Right cardiac atrium (tissue), 5 donors: ENCODE measurements at regions not wholly inside any gene's neighbourhood (a gene's known extent, or its start where the extent isn't known, plus 50 kb on each side); places are given as distances from the start of the nearest gene placed in this dataset.

ENCODE experiments used
- ATAC-seq, 2 donors: fragments of 200-7000 bp; cut with Tn5 transposase; one replicate each; pipeline versions ENCODE4 v1.8.0 to v1.9.1; 2020; ENCODE audit warnings: moderate library complexity in 2 of 2, mild to moderate bottlenecking in 1 of 2
- DNase-seq, 3 donors: peaks; one replicate each; pipeline ENCODE4 v3.0.0-alpha.2; 2020
- H3K27ac ChIP-seq: one replicate; pipeline ENCODE4 v1.5.1; 2013; ENCODE audit warnings: mild to moderate bottlenecking, low read length, control low read depth, moderate library complexity
- H3K27me3 ChIP-seq: one replicate; pipeline ENCODE4 v1.6.1; 2013; ENCODE audit not compliant: control insufficient read depth, insufficient read depth
- H3K4me1 ChIP-seq: one replicate; pipeline ENCODE4 v1.6.1; 2013; ENCODE audit warnings: low read length; ENCODE audit not compliant: control insufficient read depth, insufficient read depth
- H3K4me3 ChIP-seq: one replicate; pipeline ENCODE4 v1.5.1; 2013; ENCODE audit warnings: low read length, control low read depth
- H3K9me3 ChIP-seq: one replicate; pipeline ENCODE4 v1.6.1; 2013; ENCODE audit warnings: low read length; ENCODE audit not compliant: control insufficient read depth
- WGBS: extraction: QIAGEN DNeasy Blood & Tissue Kit; methylation state at CpG from one replicate; pipeline ENCODE4 v1.1.7; 2013; 5-methylcytosine and 5-hydroxymethylcytosine counted together
- intact Hi-C, 4 donors: fragments of 100-400 bp; cut with DNase I; formaldehyde crosslinking; loops; one replicate each; pipeline versions ENCODE4 v1.11.0 to v1.14.0; 2022 to 2023
- donor health status: healthy with polysubstance abuse.
- donor health status: DM: no; HTN: yes; CAD: no.
- donor health status: DM: no; HTN: no; CAD: no.
- donor health status: DM: no; HTN: yes; CAD: no; lungs with severe emphysema.
- donor health status: DM: yes; HTN: yes; CAD: no.

DNA sequence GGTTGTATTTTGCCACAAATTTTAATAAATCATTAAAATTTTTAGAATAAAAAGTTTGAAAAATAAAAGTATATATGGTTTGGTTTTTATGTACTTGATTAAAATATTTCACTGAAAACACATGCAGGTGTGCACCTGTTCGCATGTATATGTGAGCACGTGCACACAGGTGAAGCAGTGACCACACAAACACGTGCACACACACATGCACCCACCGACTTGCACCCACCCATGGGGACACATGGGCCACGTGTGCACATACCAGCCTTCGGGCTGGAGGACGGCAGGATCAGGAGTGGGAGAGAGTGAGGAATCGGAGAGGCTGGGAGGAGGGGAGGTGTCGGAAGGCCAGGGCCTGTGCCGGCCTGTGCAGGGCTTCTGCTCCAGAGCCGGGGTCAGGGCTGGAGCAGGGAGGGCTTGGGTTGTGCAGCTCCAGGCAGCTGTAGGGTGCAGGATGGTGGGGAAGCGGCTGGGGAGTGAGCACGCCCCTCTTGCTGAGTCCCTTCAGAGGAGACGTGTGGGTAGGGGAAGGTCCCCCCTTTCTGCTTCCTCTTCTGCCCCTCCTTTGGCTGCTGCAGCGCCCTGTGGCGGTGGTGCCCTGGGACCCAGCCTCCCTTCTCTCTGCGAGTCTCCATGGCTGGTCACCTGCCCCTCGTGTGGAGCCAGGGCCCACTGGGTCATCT is 106.9 kb upstream of the HDAC4 start:
- DNase-seq (no peak), ATAC-seq (no peak)
- intact Hi-C loops = no loop called here
- Histone ChIP-seq H3K27ac (no peak overlapping the region), H3K9me3 (no peaks in the 10 kb centered on the region), H3K4me3 (no peak overlapping the region), H3K4me1 (no peaks in the 10 kb centered on the region), H3K27me3 (no peaks in the 10 kb centered on the region)
- WGBS = 74% methylated on average over 18 of the region's 18 CpGs

DNA sequence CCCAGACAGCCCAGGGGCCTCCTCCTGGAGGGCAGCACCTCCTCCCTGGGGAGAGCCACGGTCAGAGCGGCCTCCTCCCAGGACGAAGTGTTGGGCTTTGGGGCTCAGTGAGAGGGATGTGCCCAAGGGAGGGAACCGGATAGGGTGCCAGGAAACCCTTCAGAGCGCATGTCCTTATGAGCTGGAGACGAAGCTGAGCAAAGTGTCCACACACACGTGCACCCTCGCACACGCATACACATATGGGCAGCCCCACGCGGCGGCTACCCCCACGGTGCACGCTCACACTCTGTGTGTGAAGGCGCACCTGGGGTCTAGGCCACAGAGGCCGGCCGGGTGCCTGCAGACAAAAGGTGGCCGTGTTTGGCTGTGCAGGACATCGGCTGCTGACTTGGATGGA is 106.1 kb upstream of the HDAC4 start:
- Histone ChIP-seq H3K27ac (no peak overlapping the region), H3K4me1 (no peaks in the 10 kb centered on the region), H3K4me3 (no peak overlapping the region), H3K9me3 (no peaks in the 10 kb centered on the region), H3K27me3 (no peaks in the 10 kb centered on the region)
- ATAC-seq (no peak), DNase-seq (no peak)
- intact Hi-C loops = no loop called here
- 82% methylated on average over 19 of the region's 19 CpGs for WGBS

DNA sequence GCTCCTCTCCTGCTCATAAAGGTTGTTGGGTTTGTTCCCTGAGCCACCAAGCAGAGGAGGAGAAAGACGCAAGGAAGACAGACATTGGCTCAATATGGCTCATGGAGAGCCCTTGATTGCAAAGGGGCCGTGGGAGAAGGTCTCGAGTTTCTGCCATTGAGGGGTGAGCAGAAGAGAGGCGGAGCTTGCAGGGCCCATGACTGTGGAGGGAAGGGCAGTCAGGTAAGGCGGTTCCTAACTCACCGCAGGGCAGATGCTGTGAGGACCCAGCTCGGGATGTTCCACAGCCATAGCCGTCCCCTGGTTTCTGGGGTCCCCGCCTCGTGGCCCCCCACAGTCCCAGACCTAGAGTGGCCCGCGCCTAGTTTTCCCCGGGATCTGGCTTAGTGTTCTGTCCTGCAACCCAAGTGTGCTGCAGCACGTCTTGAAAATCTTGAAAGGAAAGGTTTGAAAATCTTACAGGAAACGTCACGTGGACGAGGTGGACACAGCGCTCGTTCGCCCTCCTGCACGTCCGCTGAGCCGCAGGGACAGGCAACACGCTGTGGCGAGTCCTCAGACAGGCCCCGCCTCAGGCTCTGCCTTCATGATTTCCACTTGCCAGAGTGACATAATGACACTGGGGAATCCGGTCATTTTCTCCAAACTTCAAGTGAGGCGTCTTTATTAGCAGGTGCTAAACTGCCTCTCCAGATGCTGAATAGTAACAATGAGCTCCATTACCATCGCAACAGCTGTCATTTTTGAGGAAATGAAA is 105.5 kb upstream of the HDAC4 start:
- DNase-seq (no peak), ATAC-seq (no peak)
- 83% methylated on average over 29 of the region's 29 CpGs for WGBS
- Histone ChIP-seq H3K4me1 (no peaks in the 10 kb centered on the region), H3K9me3 (no peaks in the 10 kb centered on the region), H3K27me3 (no peaks in the 10 kb centered on the region), H3K4me3 (no peak overlapping the region), H3K27ac (no peak overlapping the region)
- intact Hi-C loops = no loop called here

DNA sequence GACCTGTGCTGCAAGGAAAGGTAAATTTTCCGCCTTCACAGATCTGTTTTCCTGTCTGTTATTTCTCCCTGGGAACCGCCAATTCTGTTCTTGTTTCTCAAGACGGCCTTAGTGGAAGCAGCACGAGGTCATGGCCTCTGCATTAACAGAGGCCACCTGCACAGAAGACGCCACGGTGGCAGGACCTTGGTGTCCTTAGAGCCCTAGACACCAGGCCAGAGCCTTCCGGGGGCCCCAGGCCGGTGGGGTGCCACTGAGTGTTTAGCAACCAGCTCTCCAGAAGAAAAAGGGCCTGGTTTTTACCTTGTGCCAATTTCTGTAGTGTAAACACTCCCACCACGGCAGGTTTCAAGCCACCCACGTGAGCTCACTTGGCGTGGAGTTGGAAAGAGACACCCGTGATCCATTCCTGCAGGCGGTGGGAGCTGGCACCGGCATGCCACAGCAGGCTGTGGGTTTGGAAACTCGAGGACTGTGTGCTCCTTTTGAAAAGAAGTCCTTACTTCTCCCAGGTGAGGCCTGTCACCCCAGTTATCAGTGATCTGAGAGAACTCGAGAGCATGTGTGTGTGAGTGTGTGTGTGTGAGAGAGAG is 103.9 kb upstream of the HDAC4 start:
- H3K4me1 ChIP-seq = no peaks in the 10 kb centered on the region
- H3K9me3 ChIP-seq = no peaks in the 10 kb centered on the region
- no peak overlapping the region for H3K4me3 ChIP-seq
- 87% methylated on average over 16 of the region's 16 CpGs for WGBS
- DNase-seq (no peak), ATAC-seq (no peak)
- H3K27ac ChIP-seq = no peak overlapping the region
- H3K27me3 ChIP-seq = no peaks in the 10 kb centered on the region
- intact Hi-C loops = no loop called here

DNA sequence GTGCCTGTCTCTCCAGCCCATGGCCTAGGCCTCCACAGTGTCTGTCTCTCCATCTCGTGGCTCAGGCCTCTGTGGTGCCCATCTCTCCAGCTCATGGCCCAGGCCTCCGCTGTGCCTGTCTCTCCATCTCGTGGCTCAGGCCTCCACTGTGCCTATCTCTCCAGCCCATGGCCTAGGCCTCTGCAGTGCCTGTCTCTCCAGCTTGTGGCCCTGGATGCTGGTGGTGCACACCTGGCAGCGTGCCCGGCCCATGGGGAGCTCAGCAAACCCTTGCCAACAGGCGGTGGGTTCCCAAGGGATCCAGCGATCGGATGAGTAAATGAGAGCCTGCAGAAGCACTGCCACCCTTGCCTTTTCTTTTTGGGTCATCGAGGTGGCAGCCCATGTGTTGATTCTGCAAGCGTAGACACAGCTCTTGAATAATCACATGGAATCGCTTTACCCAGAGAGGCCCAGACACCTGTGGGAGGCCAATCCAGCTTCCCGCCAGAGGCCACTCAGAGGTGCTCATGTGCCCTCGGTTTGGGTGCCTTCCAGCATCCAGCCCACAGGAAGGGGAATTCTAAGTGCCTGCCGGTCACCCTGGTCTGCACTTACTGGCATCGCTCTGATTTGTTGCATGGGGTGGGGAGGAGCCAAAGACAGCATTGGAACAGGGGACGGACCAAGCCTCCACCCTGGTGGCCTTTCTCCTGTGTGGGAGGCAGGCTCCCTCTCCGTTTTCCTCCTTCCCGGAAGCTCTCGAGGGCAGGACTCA is 101.8 kb upstream of the HDAC4 start:
- DNase-seq = no peak

DNA sequence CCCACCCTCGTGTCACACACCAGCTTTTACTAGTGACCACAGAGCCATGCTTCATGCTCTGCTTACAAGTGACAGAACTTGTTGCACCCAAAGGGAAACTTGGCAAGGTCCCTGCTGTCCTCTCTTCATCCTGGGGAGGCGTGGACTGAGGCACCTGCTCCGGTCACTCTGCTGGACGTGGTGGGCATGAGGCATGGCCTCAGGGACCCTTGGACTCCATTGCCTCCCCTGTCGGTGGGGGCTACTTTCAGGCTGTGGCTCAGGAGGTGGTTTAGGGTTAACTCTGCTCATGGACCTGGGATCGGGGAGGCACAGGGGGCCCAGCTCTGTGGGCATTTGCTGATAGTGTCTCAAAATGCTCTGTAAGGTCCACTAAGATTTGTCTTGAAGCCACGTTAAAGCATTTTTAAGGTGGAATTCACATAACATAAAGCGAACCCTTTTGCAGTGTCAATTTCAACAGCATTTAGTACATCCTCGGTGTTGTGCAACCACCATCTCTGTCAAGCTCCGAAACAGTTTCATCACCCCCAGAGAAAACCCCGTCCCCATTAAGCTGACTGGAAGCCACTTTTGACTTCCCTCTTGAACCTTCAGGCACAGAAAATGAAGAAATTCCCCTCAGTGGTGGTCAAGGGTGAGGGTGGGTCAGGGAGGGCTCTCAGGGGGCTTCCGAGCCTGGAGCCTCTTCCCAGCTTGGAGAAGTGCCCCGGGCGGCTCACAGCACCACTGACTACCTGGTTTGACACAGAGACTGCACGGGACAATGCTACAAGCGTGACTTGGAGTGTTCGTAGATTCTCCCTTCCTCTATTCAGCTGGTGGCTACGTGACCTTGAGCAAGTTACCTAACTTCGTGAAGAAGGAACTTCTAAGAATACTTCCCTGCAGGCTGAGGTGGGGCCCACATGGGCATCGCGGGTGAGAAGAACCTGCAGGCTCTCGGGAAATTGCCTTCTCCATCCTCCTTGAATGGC is 100.0 kb upstream of the HDAC4 start:
- H3K27me3 ChIP-seq = no peaks in the 10 kb centered on the region
- intact Hi-C loops = no loop called here
- H3K27ac ChIP-seq = no peak overlapping the region
- no peaks in the 10 kb centered on the region for H3K4me1 ChIP-seq
- H3K4me3 ChIP-seq = no peak overlapping the region
- WGBS = 74% methylated on average over 22 of the region's 22 CpGs
- no peaks in the 10 kb centered on the region for H3K9me3 ChIP-seq
- no peak for ATAC-seq
- DNase-seq = no peak

More for the DNA sequence above, 101.8 kb upstream of the HDAC4 start:
- intact Hi-C loops = no loop called here
- ATAC-seq = peak in 1 of 2 donors; percentile 19
- no peak overlapping the region for H3K27ac ChIP-seq
- no peaks in the 10 kb centered on the region for H3K9me3 ChIP-seq
- no peaks in the 10 kb centered on the region for H3K27me3 ChIP-seq
- no peak overlapping the region for H3K4me3 ChIP-seq
- H3K4me1 ChIP-seq = no peaks in the 10 kb centered on the region
- 83% methylated on average over 19 of the region's 19 CpGs for WGBS

DNA sequence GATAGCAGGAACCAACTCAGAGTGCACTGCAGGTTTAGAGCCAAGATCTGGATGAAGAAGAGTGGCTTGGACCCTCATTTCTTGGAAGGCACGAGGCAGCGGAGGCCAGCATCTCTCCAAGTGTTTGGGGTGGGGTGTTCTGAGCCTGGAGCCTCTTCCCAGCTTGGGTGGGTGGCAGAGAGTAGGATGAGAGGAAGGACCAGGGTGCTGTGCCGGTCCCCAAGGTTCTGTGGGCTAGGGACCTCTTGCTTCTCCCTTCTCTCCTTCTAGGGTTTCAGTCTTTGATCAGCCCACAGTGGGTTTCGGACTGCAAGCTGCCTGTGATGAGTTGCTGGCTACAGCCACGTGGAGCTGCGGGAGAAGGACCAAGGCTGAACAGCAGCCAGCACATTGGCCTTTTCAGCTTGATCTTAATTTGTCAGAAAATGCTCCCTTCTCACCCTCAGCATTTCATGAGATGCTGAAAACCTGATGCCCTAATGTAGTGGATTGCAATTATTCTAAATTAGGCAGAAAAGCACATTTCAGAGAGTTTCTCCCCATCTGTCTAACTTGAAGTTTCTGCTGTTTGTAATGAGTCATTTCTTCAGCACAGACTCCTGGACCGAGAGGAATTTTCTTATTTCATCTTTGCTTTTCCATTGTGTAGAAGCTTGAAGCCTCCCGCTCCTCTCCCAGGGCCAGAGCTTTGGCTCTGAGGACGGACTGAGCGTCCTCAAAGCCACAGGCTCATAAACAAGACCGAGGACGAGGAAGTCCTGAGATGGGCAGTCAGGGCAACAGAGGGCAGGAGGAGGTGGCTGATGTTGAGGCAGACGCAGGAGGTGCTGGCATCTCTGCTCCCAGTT is 99.1 kb upstream of the HDAC4 start:
- Histone ChIP-seq H3K9me3 (no peaks in the 10 kb centered on the region), H3K27me3 (no peaks in the 10 kb centered on the region), H3K4me3 (no peak overlapping the region), H3K4me1 (no peaks in the 10 kb centered on the region), H3K27ac (no peak overlapping the region)
- ATAC-seq (peak; percentile 4 to 30), DNase-seq (peak in 2 of 3 donors; percentile 38 to 58)
- intact Hi-C loops = no loop called here
- 54% methylated on average over 13 of the region's 13 CpGs for WGBS

DNA sequence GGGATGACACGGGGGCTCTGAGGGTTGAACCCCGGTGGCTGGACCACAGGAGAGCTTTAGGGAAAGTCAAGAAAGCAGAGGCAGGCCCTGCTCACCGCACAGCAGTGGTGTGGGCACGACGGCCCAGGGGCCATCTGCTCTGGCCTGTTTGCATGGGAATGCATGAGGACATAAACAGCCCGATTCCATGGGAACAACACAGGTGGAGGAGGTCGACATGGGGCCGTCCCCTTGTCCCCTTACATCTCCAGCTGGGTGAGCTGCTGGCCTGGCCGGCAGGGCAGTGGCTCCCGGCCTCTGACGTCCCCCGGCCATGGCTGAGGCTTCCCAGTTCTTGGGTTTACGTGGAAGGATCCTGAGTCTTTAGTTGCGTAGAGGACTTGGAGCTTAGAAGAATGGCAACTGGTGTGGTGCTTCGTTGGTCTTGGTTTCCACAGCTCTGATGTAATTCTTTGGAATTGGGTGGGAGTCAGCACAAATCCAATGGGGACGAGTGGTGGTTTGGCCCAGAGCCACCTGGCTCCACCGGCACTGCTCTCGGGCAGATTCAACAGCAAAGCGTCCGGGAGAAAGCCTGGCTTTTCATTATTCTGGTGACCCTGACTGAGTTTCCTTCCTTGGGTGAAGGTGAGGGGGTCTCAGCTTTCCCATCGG is 98.3 kb upstream of the HDAC4 start:
- Histone ChIP-seq H3K4me3 (no peak overlapping the region), H3K27me3 (no peaks in the 10 kb centered on the region), H3K4me1 (no peaks in the 10 kb centered on the region), H3K9me3 (no peaks in the 10 kb centered on the region), H3K27ac (no peak overlapping the region)
- ATAC-seq (peak; percentile 70 to 80), DNase-seq (peak; percentile 75 to 88 (median 86))
- WGBS = 64% methylated on average over 21 of the region's 21 CpGs
- intact Hi-C loops = no loop called here

DNA sequence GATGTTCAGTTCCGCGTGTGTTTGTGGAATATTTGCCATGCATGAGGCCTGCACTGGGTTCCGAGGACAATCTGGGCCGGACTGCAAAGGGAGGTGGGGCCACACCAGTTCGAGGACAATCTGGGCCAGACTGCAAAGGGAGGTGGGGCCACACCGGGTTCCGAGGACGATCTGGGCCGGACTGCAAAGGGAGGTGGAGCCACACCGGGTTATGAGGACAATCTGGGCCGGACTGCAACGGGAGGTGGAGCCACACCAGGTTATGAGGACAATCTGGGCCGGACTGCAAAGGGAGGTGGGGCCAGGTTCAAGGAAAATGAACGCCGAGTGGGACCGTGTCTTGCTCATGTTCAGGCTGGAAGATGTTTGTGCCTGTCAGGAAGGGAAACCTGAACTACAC is 97.8 kb upstream of the HDAC4 start:
- Histone ChIP-seq H3K4me3 (no peak overlapping the region), H3K27me3 (no peaks in the 10 kb centered on the region), H3K4me1 (no peaks in the 10 kb centered on the region), H3K9me3 (no peaks in the 10 kb centered on the region), H3K27ac (no peak overlapping the region)
- ATAC-seq (no peak), DNase-seq (no peak)
- WGBS = 61% methylated on average over 16 of the region's 16 CpGs
- intact Hi-C loops = no loop called here
